ENCODE measurements at regions not wholly inside any gene's neighbourhood (a gene's known extent, or its start where the extent isn't known, plus 50 kb on each side); places are given as distances from the start of the nearest gene placed in this dataset.

- H3K27ac ChIP-seq, result peak overlapping the region in 7 of 12 donors; percentile 22 to 79 (median 49)
These were observed 96.2 kb downstream of the THBS2 start for GRCh38 chr6:169157197-169158148.

DNA sequence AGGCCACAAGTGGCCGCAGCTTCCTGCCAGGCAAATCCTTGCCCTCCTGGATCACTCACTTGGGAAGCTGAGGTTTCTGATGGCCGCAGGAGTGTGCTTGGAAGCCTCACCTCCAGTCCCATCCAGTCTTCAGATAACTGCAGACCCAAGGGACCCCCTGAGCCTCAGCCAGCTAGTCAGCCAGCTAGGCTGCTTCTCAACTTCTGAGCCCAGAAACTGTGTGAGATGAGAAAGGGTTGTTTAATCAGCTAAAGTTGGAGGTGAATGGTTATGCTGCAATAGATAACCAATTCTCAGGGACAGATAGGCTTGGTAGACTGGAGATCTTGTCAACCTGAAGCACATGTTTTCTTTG lies 96.9 kb downstream of the THBS2 start:
- ATAC-seq (no peak), DNase-seq (no peak)
- no peaks in the 10 kb centered on the region for H3K27me3 ChIP-seq
- peaks cover 0 to 27% (median 15%) of the 10 kb centered on the region in 12 donors for H3K4me1 ChIP-seq
- TF ChIP-seq POLR2A (IDR thresholded peaks at IDR 0.05) (no peak), CTCF (IDR thresholded peaks at IDR 0.05) (no peak)
- H3K9me3 ChIP-seq, result no peaks in the 10 kb centered on the region
- intact Hi-C loops (cut with DNase I), result no loop called here
- WGBS, 4 donors, result 73 to 100% (median 89%) methylated on average over 2 of the region's 2 CpGs
- H3K27ac ChIP-seq, result peak overlapping the region in 1 of 12 donors; percentile 13
- H3K36me3 ChIP-seq, result no peaks in the 10 kb centered on the region
- no peak overlapping the region for H3K4me3 ChIP-seq

More at GRCh38 chr6:169157197-169158148, 96.2 kb downstream of the THBS2 start:
- ATAC-seq, result peak in 1 of 4 donors; percentile 6
- H3K36me3 ChIP-seq, result no peaks in the 10 kb centered on the region
- TF ChIP-seq CTCF (IDR thresholded peaks at IDR 0.05), result no peak
- no peak for TF ChIP-seq POLR2A (IDR thresholded peaks at IDR 0.05)
- H3K4me1 ChIP-seq, result peaks cover 0 to 27% (median 15%) of the 10 kb centered on the region in 12 donors
- intact Hi-C loops (cut with DNase I), result no loop called here
- H3K9me3 ChIP-seq, result no peaks in the 10 kb centered on the region
- DNase-seq, result no peak
- no peaks in the 10 kb centered on the region for H3K27me3 ChIP-seq
- 57 to 72% (median 64%) methylated on average over 21 to 22 of the region's 22 CpGs for WGBS, 4 donors
- H3K4me3 ChIP-seq, result peak overlapping the region in 4 of 12 donors; percentile 3 to 18 (median 7)

DNA sequence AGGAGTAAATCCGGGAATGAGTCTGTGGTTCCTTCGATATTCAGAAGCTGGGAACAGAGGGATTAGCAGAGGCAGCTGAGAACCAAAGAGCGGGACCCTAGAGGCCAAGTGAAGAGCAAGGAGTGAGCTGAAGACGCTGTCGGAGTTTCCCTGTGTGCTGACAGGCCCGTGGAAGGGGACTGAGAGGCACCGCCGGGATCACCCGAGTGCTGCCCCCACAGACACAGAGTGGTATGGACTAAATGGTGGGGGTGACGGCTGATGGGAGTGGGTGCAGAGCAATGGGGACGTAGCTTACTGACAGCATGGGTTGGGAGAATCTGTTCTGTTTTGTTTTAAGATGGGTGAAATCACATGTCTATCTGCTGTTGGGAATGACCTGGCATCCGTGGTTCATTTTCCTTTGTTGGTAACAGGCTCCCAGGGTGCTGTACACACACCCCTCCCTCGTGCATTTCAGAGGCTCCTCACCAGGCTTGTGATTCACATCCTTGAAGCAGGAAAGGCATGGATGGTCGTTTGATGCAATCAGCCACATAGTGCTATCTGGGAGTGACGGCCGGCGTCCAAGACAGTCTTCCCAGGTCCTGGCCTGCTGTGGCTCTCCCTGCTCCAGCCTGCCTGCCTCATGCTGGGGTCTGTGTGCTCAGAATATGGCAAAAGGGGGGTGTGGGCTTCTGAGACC lies 97.4 kb downstream of the THBS2 start:
- peak in 3 of 4 donors; percentile 21 to 46 (median 25) for ATAC-seq
- Histone ChIP-seq H3K27ac (peak overlapping the region in 1 of 12 donors; percentile 13), H3K9me3 (peaks cover 0 to 2% (median 0%) of the 10 kb centered on the region in 12 donors), H3K4me1 (peaks cover 0 to 27% (median 15%) of the 10 kb centered on the region in 12 donors), H3K36me3 (no peaks in the 10 kb centered on the region), H3K4me3 (no peak overlapping the region), H3K27me3 (no peaks in the 10 kb centered on the region)
- intact Hi-C loops (cut with DNase I), result no loop called here
- 75 to 81% (median 76%) methylated on average over 17 of the region's 17 CpGs for WGBS, 4 donors
- no peak for DNase-seq
- no peak for TF ChIP-seq POLR2A (IDR thresholded peaks at IDR 0.05)
- no peak for TF ChIP-seq CTCF (IDR thresholded peaks at IDR 0.05)

GRCh38 chr6:169155481-169155880 lies 98.2 kb downstream of the THBS2 start:
- H3K4me3 ChIP-seq, result no peak overlapping the region
- ATAC-seq (no peak), DNase-seq (no peak)
- intact Hi-C loops (cut with DNase I), result no loop called here
- 87 to 92% (median 90%) methylated on average over 7 of the region's 7 CpGs for WGBS, 4 donors
- no peaks in the 10 kb centered on the region for H3K36me3 ChIP-seq
- H3K27ac ChIP-seq, result no peak overlapping the region
- TF ChIP-seq CTCF (IDR thresholded peaks at IDR 0.05) (no peak), POLR2A (IDR thresholded peaks at IDR 0.05) (no peak)
- no peaks in the 10 kb centered on the region for H3K27me3 ChIP-seq
- H3K9me3 ChIP-seq, result peaks cover 0 to 10% (median 4%) of the 10 kb centered on the region in 12 donors
- peaks cover 0 to 27% (median 15%) of the 10 kb centered on the region in 12 donors for H3K4me1 ChIP-seq

Measured in heart left ventricle (tissue), 16 donors.